Upper lobe of right lung (tissue), 1 donor: ENCODE measurements at regions not wholly inside any gene's neighbourhood (a gene's known extent, or its start where the extent isn't known, plus 50 kb on each side); places are given as distances from the start of the nearest gene placed in this dataset.

Experiments
- ATAC-seq: fragments of 200-7000 bp; cut with Tn5 transposase; one replicate; pipeline ENCODE4 v1.9.1; 2020; ENCODE audit warnings: mild to moderate bottlenecking, moderate library complexity
- DNase-seq: peaks from one replicate; pipeline ENCODE4 v3.0.0-alpha.2; 2020
- H3K27ac ChIP-seq: fragments of 200-600 bp; one replicate; pipeline ENCODE4 v1.8.0; 2022
- H3K27me3 ChIP-seq: fragments of 200-600 bp; one replicate; pipeline ENCODE4 v1.8.0; 2022; ENCODE audit warnings: mild to moderate bottlenecking
- H3K36me3 ChIP-seq: fragments of 200-600 bp; one replicate; pipeline ENCODE4 v1.8.0; 2022
- H3K4me1 ChIP-seq: fragments of 200-600 bp; one replicate; pipeline ENCODE4 v1.8.0; 2022
- H3K4me3 ChIP-seq: fragments of 200-600 bp; one replicate; pipeline ENCODE4 v1.8.0; 2022; ENCODE audit warnings: mild to moderate bottlenecking
- H3K9me3 ChIP-seq: fragments of 200-600 bp; one replicate; pipeline ENCODE4 v1.8.0; 2022
- CTCF ChIP-seq: fragments of 200-600 bp; IDR thresholded peaks from one replicate; pipeline ENCODE4 v1.8.0; 2022; ENCODE audit warnings: antibody characterized with exemption
- intact Hi-C: fragments of 100-400 bp; cut with DNase I; formaldehyde crosslinking; loops from one replicate; pipeline ENCODE4 v1.11.0; 2022
- donor health status: DM: no; HTN: yes; CAD: no; lungs with severe emphysema.

- ATAC-seq (no peak), DNase-seq (no peak)
- Histone ChIP-seq H3K27me3 (no peaks in the 10 kb centered on the region), H3K27ac (no peak overlapping the region), H3K4me3 (no peak overlapping the region), H3K36me3 (no peaks in the 10 kb centered on the region), H3K9me3 (no peaks in the 10 kb centered on the region), H3K4me1 (no peaks in the 10 kb centered on the region)
- intact Hi-C loops: no loop called here
- TF ChIP-seq CTCF: no peak
These were observed 1498.2 kb upstream of the B3GALT2 start for GRCh38 chr1:194684636-194685035.

- H3K27ac ChIP-seq: no peak overlapping the region
- no peaks in the 10 kb centered on the region for H3K9me3 ChIP-seq
- intact Hi-C loops: no loop called here
- ATAC-seq (no peak), DNase-seq (no peak)
- TF ChIP-seq CTCF: no peak
- H3K27me3 ChIP-seq: no peaks in the 10 kb centered on the region
- H3K4me1 ChIP-seq: no peaks in the 10 kb centered on the region
- no peaks in the 10 kb centered on the region for H3K36me3 ChIP-seq
- H3K4me3 ChIP-seq: no peak overlapping the region
These were observed 1471.7 kb upstream of the B3GALT2 start for GRCh38 chr1:194658090-194658439.

- H3K4me1 ChIP-seq: no peaks in the 10 kb centered on the region
- DNase-seq (no peak), ATAC-seq (no peak)
- H3K9me3 ChIP-seq: no peaks in the 10 kb centered on the region
- intact Hi-C loops: no loop called here
- no peak overlapping the region for H3K27ac ChIP-seq
- TF ChIP-seq CTCF: no peak
- no peaks in the 10 kb centered on the region for H3K36me3 ChIP-seq
- no peaks in the 10 kb centered on the region for H3K27me3 ChIP-seq
- H3K4me3 ChIP-seq: no peak overlapping the region
These were observed 1468.5 kb upstream of the B3GALT2 start for GRCh38 chr1:194654956-194655355.

- no peak for DNase-seq
- intact Hi-C loops: no loop called here
- Histone ChIP-seq H3K27me3 (no peaks in the 10 kb centered on the region), H3K4me1 (no peaks in the 10 kb centered on the region), H3K9me3 (no peaks in the 10 kb centered on the region), H3K36me3 (no peaks in the 10 kb centered on the region), H3K4me3 (no peak overlapping the region), H3K27ac (no peak overlapping the region)
- TF ChIP-seq CTCF: no peak
- no peak for ATAC-seq
These were observed 1467.0 kb upstream of the B3GALT2 start for GRCh38 chr1:194653385-194653784.

- Histone ChIP-seq H3K4me3 (no peak overlapping the region), H3K9me3 (no peaks in the 10 kb centered on the region), H3K27me3 (no peaks in the 10 kb centered on the region), H3K27ac (no peak overlapping the region), H3K4me1 (no peaks in the 10 kb centered on the region), H3K36me3 (no peaks in the 10 kb centered on the region)
- no peak for DNase-seq
- no peak for ATAC-seq
- no peak for TF ChIP-seq CTCF
- intact Hi-C loops: no loop called here
These were observed 1460.7 kb upstream of the B3GALT2 start for GRCh38 chr1:194647118-194647517.

GRCh38 chr1:194644528-194644927 is 1458.1 kb upstream of the B3GALT2 start:
- Histone ChIP-seq H3K27ac (no peak overlapping the region), H3K4me3 (no peak overlapping the region), H3K36me3 (no peaks in the 10 kb centered on the region), H3K9me3 (no peaks in the 10 kb centered on the region), H3K27me3 (no peaks in the 10 kb centered on the region), H3K4me1 (no peaks in the 10 kb centered on the region)
- no peak for ATAC-seq
- no peak for TF ChIP-seq CTCF
- no peak for DNase-seq
- intact Hi-C loops: no loop called here
